NCI-H146 treated with DMSO at 0.1 percent for 48 hours (cell line): ENCODE measurements at regions not wholly inside any gene's neighbourhood (a gene's known extent, or its start where the extent isn't known, plus 50 kb on each side); places are given as distances from the start of the nearest gene placed in this dataset.

ENCODE experiments used
- DNase-seq: peaks from one replicate; lab custom pipeline; 2025; ENCODE audit not compliant: unreplicated experiment; lab: John Stamatoyannopoulos, UW

- peak; percentile 52 for DNase-seq
These were observed 51.0 kb upstream of the SC5D start for GRCh38 chr11:121241343-121242211.
